GM21381 (cell line): ENCODE measurements at regions not wholly inside any gene's neighbourhood (a gene's known extent, or its start where the extent isn't known, plus 50 kb on each side); places are given as distances from the start of the nearest gene placed in this dataset.
"Not testable (repeated sequence)": the region's sequence is repeated elsewhere in the genome, so short reads cannot be mapped to it uniquely, and the experiment has no call there.

Experiments used
- ATAC-seq: cut with Tn5 transposase; IDR thresholded peaks from one replicate; pipeline ENCODE4 v1.9.1; 2021; ENCODE audit warnings: mild to moderate bottlenecking, moderate library complexity; ENCODE audit not compliant: unreplicated experiment

DNA sequence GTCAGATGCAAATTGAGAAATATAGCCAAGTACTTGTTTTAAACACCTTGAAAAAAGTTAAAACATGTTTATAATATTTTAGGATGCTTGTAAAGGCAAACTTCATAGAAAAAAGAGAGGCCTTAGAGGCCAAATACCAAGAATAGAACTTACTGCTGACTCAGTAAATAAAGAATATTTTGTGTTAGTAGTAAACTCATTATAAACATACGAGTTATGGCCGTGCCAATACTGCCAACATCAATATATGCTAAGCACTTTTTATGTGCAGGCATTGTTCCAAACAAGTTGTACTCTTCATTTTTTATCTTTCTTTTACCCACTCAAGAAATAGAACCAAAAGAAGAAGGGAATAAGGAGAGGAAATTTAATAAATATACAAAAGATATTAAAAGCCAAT is 705.9 kb upstream of the NCAM2 start:
- no peak for ATAC-seq

DNA sequence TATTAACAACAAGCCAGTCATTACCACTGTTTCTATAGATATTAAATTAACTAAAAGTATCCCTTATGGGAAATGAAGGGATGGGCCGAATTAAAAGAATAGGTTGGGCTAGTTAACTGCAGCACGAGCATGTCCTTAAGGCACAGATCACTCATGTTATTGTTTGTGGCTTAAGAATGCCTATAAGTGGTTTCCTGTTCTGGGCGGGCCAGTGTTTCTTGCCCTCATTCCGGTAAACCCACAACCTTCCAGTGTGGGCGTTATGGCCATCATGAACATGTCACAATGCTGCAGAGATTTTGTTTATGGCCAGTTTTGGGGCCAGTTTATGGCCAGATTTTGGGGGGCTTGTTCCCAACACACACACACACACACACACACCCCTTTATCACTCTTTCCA is 705.4 kb upstream of the NCAM2 start:
- not testable (repeated sequence) for ATAC-seq

DNA sequence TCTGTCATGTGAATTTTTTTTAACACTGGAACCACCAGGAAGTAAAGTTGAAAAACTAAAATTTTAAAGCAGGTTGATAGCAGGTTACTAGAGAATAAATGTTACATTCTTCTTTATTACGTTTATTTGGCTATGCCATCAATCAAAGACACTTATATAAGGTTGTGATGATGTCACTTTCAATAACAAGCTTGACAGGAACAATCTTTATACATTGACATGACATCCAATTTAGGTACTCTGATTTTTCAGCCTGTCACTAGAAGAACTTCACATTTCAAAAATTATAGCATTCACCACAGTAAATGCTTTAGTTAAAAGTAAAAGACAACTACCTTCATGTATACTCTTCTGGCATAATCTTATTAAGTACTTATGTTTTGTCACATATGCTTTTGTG is 696.8 kb upstream of the NCAM2 start:
- no peak for ATAC-seq

DNA sequence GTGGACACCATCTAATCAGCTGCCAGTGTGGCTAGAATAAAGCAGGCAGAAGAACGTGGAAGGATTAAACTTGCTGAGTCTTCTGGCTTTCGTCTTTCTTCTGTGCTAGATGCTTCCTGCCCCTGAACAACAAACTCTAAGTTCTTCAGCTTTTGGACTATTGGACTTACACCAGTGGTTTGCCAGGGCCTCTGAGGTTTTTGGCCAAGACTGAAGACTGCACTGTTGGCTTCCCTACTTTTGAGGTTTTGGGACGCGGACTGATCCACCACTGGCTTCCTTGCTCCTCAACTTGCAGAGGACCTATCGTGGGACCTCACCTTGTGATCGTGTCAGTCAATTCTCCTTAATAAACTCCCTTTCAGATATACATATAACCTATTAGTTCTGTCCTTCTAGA is 696.1 kb upstream of the NCAM2 start:
- ATAC-seq = no peak

DNA sequence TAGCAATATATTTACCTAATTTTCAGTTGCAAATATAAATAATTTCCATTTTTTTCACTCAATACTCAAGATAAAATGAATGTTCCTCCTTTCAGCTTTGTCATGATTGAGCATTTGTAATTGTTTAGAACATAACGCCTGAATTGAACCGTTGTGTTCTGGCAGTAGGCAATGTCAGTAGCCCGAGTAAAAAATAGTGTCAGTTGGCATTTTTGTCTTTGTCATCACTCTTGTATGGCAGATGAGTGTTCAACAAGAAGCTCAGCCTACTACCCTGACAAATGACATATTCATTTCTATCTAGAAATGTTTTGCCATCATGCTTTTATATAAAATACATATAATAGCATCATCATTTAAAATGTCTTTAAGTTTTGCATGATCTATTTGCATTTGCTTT is 691.4 kb upstream of the NCAM2 start:
- no peak for ATAC-seq

DNA sequence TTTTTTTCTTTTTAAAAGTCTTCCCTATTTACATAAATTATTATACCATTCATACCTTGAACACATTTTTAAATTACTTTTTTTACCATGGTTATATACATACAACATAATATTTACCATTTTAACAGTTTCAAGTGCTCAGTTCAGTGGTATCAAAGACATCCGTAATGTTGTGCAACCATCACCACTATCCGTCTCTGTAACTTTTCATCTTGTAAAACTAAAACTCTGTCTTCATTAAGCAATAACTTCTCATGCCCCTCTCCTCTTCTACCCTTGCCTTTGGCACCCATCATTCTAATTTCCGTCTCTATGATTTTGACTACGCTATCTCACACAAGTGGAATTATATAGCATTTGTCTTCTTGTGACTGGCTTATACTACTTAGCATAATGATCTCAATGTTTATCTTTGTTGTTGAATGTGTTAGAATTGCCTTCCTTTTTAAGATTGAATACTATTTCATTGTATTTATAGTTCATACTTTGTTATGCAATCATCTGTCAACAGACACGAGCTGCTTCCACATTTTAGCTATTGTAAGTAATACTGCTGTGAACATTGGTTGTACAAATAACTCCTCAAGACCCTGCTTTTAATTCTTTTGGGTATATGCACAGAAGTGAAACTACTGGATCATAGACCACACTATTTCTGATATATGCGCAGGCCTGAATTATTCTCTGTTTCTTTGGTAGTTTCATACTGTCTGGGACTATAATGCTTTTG is 689.5 kb upstream of the NCAM2 start:
- ATAC-seq = no peak

DNA sequence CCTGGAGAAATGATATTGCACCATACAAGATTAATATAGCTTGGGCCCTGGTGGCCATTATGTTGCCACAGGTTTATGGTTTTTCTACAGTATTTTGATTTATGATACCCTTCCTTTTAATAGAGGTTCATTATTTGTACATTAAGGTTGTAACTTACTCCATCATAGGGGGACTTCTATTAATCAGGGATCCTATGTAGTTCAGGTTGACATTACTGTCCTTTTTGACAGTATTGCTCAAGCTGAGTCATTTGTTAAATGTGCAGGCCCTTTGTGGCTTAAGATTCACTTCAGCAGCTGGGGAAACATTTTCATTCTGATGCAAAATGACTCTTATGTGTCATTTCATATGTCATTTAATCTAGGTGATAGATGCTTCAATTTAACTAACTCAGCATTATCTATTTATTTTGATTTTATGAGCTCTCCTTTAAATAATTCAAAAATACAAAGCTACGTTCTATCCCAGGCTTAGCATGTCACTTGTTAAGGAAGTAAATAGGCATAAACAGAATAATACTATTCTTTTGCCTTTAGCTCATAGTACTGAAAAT is 686.9 kb upstream of the NCAM2 start:
- no peak for ATAC-seq

DNA sequence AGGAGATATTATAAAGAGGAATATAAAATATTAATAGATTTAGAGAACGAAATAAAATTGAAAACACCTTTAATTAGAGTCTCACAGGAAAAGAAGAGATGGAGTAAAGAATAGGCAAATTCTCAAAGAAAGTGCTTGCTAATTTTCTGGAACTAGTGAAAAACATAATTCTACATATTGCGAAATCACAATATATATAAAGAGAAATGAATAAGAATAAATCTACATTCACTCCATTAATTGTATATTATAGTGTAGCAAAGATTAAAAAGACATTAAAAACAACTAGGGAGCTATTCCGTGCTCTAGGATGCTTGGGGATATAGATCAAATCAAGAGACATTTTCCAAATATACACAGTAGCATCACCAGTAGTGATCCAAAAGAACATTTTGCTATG is 685.2 kb upstream of the NCAM2 start:
- ATAC-seq = no peak

DNA sequence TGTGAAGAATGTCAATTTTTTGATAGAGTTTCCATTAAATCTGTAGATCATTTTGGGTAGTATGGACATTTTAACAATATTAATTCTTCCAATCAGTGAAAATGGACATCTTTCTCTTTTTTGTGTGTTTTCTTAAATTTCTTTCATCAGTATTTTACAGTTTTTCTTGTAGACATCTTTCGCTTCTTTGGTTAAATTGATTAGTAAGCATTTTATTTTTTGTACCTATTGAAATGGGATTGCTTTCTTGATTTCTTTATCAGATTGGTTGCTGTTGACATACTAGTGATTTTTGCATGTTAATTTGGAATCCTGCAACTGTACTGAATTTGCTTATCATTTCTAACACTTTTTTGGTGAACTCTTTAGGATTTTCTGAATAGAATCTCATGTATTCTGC is 683.2 kb upstream of the NCAM2 start:
- ATAC-seq = no peak

DNA sequence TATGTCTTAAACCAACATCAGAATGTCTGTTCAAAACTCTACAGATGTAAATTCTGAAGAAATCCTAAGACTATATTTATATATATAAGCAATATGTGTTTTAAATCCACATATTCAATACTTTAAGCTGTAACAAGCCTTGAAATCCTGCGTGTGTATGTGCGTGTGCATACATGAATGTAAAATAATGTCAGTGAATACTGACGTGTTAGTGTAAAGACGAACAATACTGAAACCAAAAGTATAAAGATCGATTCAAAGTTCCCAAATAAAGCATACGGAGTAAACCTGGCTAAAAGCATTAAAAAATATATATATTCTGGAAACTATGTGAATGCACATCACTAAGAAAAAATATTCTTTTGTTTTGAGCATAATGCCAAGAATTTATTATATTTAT is 668.6 kb upstream of the NCAM2 start:
- ATAC-seq = no peak

DNA sequence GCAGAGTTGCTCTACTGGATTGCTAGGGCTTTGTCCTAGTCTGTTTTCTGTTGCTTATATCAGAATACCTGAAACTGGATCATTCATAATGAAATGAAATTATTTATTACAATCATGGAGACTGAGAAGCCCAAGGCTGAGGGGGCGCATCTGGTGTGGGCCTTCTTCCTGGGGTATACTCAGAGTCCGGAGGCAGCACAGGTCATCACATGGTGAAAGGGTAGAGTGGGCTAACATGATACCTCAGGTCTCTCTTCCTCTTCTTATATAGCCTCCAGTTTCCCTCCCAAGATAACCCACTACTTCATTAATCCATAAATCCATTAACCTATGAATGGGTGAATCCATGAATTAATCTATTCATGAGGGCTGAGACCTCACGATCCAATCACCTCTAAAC is 667.6 kb upstream of the NCAM2 start:
- no peak for ATAC-seq

DNA sequence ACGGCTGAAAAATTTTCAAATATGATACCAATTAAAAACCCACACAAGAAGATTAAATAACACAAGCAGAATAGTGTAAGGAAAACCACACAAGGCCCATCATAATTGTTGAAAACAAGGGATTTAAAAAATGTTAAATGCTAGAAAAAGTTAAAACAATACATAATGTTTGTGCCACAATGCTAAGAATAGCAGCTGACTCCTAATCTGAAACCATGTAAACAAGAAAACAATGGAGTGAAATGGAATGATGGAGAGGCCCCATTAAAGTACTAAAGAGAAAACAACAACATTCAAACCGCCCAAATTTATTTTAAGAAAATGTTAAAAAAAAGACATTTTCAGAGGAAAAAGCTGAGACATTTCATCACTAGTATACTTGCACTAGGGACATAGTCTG is 663.6 kb upstream of the NCAM2 start:
- no peak for ATAC-seq

DNA sequence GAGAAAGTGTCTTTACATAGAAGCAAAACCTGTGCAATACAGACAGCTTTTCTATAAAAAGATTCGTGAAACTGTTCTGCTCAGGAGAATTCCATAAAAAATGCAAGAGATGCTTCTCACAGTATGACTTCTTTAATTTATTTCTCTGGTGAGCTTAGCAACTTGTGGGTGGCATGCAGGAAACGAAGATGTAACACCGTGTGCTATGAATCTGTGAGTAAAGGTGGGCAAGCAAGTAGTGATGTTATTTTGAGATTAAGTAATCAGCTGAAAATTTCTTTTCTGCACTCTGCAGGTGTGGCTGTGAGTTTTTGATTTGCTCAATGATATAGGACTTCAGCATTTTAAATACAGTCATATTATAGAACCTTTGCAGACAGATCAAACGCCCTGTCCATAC is 656.8 kb upstream of the NCAM2 start:
- no peak for ATAC-seq

DNA sequence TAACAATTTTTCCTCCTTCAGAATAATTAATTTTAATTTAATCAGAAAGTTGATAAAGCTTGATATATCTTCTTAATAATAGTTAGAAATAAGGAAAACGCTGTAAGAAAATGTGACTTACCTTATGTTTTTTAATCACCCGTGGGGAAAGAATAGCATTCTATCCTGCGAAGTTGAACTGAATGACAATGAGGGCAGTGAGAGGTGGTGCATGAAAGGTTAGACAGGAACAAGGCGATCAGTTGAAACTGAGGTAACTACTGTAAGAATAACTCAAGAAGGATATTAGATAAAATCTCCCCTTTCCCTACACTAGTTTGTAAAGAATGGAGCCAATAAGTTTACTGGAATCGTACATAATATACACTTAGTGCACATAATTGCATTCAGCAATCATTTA is 655.0 kb upstream of the NCAM2 start:
- ATAC-seq = no peak

DNA sequence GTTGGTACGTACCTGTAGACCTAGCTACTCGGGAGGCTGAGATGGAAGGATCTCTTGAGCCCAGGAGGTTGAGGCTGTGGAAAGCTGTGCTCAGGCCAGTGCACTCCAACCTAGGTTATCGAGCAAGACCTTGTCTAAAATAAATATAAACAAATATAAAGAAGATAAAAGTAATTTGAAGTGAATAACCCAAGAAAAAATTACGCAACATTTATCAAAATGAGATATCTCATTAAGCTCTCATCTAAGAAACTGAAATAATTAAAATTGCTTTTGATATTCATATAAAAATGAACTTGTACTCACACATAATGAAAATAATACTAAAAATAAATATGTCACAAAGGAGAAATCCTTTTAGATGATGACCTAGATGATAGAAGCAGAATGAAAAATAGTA is 647.1 kb upstream of the NCAM2 start:
- no peak for ATAC-seq

DNA sequence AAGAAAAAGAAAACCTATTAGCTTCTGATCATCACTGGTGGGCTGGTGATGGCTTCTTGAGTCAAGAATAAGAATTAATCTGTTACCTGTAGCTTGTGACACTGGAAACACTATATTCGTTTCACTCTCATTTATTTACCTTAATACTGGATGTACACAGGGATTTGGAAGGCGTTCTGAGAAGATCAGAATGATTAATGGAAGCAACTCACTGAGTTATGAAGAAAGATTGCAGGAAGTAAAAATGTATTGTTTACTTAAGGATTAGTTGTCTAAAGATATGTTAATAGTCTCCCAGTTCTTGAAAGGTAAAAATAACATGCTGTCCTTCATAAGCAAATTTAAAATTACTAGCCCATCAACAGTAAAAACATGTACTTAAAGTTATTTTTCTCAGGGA is 644.9 kb upstream of the NCAM2 start:
- ATAC-seq = no peak

DNA sequence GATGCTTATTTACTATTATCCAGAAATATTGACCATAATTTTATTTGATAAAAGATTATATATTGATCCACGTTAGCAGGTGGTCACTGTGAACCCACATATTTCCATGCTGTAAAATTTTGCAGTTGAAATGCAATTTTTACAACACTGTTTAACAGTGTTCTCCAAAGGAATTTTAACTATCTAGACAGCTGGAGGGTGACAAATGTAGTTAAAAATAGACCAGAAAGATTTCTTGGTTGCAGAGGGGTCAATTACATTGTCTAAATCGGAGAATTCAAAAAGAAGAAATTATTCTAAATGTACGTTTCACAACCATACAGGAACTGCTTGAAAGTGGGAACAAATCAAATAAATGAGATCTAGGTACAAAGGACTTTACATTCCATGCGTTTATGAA is 625.2 kb upstream of the NCAM2 start:
- no peak for ATAC-seq

DNA sequence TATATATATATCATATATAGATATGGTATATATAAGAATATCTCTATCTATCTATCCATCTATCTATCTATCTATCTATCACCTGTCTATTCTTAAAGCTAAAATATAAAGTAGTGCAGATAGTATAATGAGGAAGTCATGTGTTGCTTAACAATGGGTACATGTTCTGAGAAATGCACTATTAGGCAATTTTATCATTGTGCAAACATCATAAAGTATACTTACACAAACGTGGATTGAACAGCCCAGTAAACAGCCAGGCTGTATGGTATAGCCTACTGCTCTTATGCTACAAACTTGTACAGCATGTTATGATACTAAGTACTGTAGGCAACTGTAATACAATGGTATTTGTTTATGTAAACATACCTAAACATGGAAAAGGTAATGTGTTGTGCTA is 621.0 kb upstream of the NCAM2 start:
- ATAC-seq = no peak

DNA sequence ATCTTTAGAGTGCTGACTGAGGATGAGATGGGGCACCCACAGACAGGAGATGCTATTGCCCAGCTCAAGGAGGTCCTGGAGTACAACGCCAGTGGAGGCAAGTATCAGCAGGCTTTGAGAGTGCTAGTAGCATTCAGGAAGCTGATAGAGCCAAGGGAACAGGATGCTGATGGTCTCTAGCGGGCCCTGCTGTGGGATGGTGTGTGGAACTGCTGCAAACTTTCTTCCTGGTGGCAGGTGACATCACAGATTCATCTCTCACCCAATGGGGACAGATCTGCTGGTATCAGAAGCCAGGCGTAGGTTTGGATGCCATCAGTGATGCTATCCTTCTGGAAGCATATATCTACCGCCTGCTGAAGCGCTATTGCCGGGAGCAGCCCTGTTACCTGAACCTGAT is 609.8 kb upstream of the NCAM2 start:
- ATAC-seq = no peak

DNA sequence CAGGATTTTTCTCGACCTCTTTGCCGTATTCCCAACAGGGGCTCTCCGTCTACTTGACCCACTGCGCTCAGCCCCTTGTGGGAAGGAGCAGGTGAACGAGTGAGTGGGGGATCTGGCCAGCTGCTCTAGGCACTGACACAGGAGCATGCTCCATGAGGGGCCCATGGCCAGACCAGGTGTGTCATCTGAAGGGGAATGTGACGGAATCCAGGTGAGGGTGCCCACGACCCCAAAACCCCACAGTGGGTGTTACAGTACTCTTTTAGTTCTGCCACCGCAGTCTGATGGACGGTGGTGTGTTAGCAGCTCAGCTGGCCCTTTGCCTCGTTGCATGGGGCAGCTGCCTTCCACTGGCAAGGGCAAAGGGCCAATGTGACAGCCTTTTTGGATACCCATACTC is 601.4 kb upstream of the NCAM2 start:
- no peak for ATAC-seq

DNA sequence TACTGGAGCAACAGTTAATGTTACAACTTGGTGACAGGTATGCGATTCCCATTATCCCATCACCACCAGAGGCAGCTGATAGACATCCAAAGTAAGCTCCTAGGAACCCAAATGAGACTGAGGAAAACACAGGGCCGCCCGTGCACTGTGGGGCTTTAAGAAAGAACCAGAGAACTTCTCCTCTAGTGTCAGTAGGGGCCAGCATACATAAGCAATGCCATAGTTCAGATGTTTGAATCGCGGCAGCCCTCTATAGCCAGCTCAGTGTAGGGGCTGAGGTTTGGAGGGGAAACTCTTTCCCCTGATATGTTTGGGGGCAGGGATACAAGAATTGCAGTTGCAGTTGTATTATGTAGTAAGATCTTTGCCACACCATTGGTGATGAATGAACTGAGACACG is 593.3 kb upstream of the NCAM2 start:
- ATAC-seq = no peak

DNA sequence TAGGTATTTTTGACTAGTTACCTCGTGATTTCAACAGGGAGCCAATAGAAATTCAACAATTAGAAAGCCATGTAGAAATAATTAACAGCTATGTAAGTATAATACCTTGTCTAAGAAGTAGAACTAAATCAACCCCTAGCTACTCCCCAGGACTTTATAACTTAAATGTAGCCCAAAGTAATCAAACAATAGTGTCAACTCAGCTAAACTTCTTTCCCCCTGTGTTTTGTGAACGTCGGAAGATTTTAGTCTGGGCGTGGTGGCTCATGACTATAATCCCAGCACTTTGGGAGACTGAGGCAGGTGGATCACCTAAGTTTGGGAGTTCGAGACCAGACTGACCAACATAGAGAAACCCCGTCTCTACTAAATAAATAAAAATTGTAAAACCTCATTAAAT is 579.9 kb upstream of the NCAM2 start:
- no peak for ATAC-seq

DNA sequence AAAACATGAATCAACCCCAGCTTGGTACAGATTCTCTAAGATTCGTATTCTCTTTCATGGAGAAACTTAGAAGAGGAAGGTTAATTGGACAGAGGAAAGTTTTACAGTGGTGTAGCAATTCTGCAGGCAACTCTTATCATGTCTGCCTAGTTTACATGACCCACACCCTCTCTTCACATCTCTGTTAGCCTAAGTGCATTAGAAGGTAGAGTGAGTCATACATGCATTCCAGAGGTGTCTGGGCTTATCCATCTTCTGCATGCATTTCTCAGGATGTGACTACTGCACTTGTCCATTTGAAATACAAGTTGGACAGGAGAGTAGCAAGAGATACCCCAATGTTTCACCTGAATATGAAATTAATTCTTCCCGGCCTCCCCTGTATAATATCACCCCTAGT is 578.4 kb upstream of the NCAM2 start:
- no peak for ATAC-seq
